ENCODE measurements at regions not wholly inside any gene's neighbourhood (a gene's known extent, or its start where the extent isn't known, plus 50 kb on each side); places are given as distances from the start of the nearest gene placed in this dataset.

- TF ChIP-seq EZH2phosphoT487 (IDR thresholded peaks at IDR 0.05; ENCODE audit: borderline replicate concordance) (no peak), JUND (IDR thresholded peaks at IDR 0.05) (no peak), SIN3A (IDR thresholded peaks at IDR 0.05; ENCODE audit: low read depth) (no peak), EGR1 (IDR thresholded peaks at IDR 0.05; ENCODE audit: low read depth) (no peak), ATF3 (IDR thresholded peaks at IDR 0.05) (no peak), SP1 (IDR thresholded peaks at IDR 0.05; ENCODE audit: low read depth) (no peak), FOSL1 (IDR thresholded peaks at IDR 0.05; ENCODE audit: low read depth) (no peak), MAX (IDR thresholded peaks at IDR 0.05) (no peak), CEBPB (IDR thresholded peaks at IDR 0.05; ENCODE audit: low read depth) (no peak), CBX3 (IDR thresholded peaks at IDR 0.05; ENCODE audit: low read depth) (no peak), RAD21 (IDR thresholded peaks at IDR 0.05; ENCODE audit: low read depth) (no peak), SRF (IDR thresholded peaks at IDR 0.05; ENCODE audit: low read depth) (no peak), REST (IDR thresholded peaks at IDR 0.05; ENCODE audit: low read depth) (no peak), TCF7L2 (IDR thresholded peaks at IDR 0.05; ENCODE audit: borderline replicate concordance, extremely low read depth, insufficient read depth, insufficient read length) (no peak), POLR2AphosphoS5 (IDR thresholded peaks at IDR 0.05; ENCODE audit: low read depth, low read length) (no peak), YY1 (IDR thresholded peaks at IDR 0.05; ENCODE audit: extremely low read depth, insufficient replicate concordance, low read depth, low read length) (no peak), POLR2A (IDR thresholded peaks at IDR 0.05; ENCODE audit: borderline replicate concordance, extremely low read depth, insufficient read depth, insufficient read length) (no peak), ZFX (IDR thresholded peaks at IDR 0.05) (no peak), EZH2 (IDR thresholded peaks at IDR 0.05) (no peak)
- no peaks in the 10 kb centered on the region for H3K9me2 ChIP-seq (ENCODE audit: insufficient read depth)
- no peak for ATAC-seq
- intact Hi-C loops (cut with micrococcal nuclease): no loop called here
- no peaks in the 10 kb centered on the region for H3K36me3 ChIP-seq (ENCODE audit: control insufficient read depth in 1 of 2, insufficient read depth in 2 of 2, low read length in 2 of 2)
- no peak overlapping the region for H3K4me2 ChIP-seq (ENCODE audit: low read length)
- ChIA-PET RAD21 (ENCODE audit: low non-redundant PET in 1 of 2, low total read pairs in 2 of 2, uncharacterized antibody in 2 of 2, unreplicated experiment in 2 of 2) (no interaction called here), CTCF (no interaction called here), POLR2A (no interaction called here)
- no peak overlapping the region for H3K9ac ChIP-seq (ENCODE audit: low read length)
- H4K20me1 ChIP-seq (ENCODE audit: insufficient read depth): no peaks in the 10 kb centered on the region
- BruUV-seq (replicated peaks): no TSS peak
- H3K79me2 ChIP-seq (ENCODE audit: insufficient read depth, low read length): no peaks in the 10 kb centered on the region
- no peaks in the 10 kb centered on the region for H3K4me1 ChIP-seq (ENCODE audit: control insufficient read depth in 1 of 2, insufficient read depth in 2 of 2, low read length in 2 of 2)
- no peaks in the 10 kb centered on the region for H3K27me3 ChIP-seq (ENCODE audit: insufficient read depth, low read length)
- H3K9me3 ChIP-seq (ENCODE audit: control insufficient read depth in 1 of 2, insufficient read depth in 1 of 2, low read depth in 1 of 2, low read length in 2 of 2): no peaks in the 10 kb centered on the region
- no peak overlapping the region for H3K27ac ChIP-seq (ENCODE audit: low read depth, low read length)
- no peak overlapping the region for H2AFZ ChIP-seq (ENCODE audit: low read depth, low read length, poor library complexity, severe bottlenecking)
- DNase-seq (ENCODE audit: low read depth, low spot score): no peak
- no peak overlapping the region for H3K4me3 ChIP-seq (replicated peaks in 1 of 2; ENCODE audit: low read depth in 1 of 2, low read length in 2 of 2)
These were observed 1108.8 kb upstream of the PCDH20 start for GRCh38 chr13:62524498-62524897.

Measured in HCT116 (cell line).